ENCODE measurements at regions not wholly inside any gene's neighbourhood (a gene's known extent, or its start where the extent isn't known, plus 50 kb on each side); places are given as distances from the start of the nearest gene placed in this dataset.
"Not testable (repeated sequence)": the region's sequence is repeated elsewhere in the genome, so short reads cannot be mapped to it uniquely, and the experiment has no call there.

DNA sequence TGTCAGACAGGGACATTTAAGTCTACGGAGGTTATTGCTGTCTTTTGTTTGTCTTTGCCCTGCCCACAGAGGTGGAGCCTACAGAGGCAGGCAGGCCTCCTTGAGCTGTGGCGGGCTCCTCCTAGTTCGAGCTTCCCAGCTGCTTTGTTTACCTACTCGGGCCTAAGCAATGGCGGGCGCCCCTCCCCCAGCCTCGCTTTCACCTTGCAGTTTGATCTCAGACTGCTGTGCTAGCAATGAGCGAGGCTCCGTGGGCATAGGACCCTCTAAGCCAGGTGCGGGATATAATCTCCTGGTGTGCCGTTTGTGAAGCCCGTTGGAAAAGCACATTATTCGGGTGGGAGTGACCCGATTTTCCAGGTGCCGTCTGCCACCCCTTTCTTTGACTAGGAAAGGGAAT is 125.0 kb downstream of the PRL start:
- DNase-seq (ENCODE audit: low read depth, low spot score) = not testable (repeated sequence)

DNA sequence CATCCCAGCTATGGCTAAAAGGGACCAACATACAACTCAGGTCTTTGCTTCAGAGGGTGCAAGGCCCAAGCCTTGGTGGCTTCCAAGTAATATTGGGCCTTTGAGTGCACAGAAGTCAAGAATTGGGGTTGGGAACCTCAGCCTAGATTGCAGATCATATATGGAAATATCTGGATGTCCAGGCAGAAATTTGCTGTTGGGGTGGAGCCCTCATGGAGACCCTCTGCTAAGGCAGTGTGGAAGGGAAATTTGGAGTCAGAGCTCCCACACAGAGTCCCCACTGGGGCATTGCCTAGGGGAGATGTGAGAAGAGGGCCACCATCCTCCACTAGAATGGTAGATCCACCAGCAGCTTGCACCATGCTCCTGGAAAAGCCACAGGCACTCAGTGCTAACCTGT is 123.5 kb downstream of the PRL start:
- DNase-seq (ENCODE audit: low read depth, low spot score) = no peak

DNA sequence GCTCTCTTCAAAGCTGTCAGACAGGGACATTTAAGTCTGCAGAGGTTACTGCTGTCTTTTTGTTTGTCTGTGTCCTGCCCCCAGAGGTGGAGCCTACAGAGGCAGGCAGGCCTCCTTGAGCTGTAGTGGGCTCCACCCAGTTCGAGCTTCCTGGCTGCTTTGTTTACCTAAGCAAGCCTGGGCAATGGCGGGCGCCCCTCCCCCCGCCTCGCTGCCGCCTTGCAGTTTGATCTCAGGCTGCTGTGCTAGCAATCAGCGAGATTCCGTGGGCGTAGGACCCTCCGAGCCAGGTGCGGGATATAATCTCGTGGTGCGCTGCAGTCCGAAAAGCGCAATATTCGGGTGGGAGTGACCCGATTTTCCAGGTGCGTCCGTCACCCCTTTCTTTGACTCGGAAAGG is 116.6 kb downstream of the PRL start:
- not testable (repeated sequence) for DNase-seq (ENCODE audit: low read depth, low spot score)

DNA sequence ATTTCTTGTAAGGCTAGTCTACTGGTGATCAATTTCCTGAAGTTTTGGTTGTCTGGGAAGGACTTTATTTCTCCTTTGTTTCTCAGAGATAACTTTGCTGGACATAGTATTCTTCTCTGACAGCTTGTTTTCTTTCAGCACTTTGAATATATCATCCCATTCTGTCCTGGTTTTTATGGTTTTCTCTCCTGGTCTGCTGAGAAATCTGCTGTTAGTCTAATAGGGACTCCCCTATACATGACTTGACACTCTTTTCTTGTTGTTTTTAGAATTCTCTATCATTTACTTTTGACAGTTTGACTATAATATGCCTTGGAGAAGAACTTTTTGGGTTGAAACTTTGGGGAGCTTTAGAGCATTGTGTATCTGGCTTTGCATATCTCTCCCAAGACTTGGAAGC is 112.5 kb downstream of the PRL start:
- no peak for DNase-seq (ENCODE audit: low read depth, low spot score)

DNA sequence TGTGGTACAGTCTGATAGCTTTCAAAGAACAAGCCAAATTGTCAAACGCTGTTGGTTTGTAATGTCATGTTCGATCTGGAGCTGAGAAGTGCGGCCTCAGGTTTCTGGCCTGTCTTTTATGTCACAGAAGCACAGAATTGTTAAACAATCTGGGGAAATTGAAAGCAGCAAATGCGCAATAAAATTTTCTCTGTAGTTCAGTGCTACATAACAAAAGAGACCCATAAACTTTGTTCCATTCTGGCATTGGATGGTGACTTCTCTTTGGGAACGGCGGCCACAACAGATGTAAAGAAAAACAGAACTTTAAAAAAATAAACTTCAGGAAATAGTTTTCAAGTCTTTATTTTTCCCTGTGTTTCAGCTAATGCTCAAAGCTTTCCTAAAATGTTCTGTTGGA is 106.9 kb downstream of the PRL start:
- no peak for DNase-seq (ENCODE audit: low read depth, low spot score)

DNA sequence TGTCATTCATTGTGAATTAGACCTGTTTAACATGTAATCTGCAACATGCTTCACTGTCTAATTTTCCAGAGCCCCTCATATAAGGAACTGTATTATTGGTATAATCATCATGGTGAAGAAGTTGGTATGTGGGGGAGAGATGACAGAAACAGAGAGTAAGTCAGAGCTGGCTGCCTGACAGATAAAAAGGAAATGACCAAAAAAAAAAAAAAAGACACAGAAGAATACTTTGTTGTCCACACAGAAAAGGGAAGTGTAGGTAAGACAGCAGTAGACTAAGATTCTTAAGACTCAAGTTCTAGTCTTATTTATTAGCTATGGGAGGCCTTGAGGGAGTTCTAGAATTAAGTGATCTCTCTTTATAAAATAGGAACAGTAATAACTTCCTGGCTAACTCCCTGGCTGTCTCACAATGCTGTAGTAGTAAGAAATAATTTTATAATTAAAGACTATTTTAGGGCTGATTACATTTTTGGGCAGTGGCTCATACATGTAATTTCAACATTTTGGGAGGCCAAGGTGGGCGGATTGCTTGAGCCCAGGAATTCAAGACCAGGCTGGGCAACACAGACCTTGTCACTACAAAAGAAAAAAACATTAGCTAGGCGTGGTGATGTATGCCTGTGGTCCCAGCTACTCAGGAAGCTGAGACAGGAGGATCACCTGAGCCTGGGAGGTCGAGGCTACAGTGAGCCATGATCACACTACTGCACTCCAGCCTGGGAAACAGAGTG is 102.5 kb downstream of the PRL start:
- DNase-seq (ENCODE audit: low read depth, low spot score) = no peak

DNA sequence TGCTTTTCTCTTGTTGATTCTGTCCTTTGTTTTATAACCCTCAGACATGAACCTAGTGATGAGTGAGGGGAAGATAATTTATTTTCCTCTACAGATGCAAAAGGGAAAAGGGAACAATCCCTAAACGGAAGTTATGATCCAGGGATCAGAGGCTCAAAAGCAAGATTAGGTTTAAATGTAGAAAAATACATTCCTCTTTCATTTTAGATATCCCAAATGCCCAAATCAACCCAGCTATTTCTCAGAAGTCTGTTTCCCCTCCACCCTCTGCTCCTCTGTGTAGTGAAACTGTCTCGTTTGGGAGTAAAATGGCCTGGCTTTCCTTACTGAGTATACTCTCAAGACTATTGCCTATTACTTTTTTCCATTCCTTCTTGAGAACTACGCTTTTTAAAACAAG is 97.1 kb downstream of the PRL start:
- DNase-seq (ENCODE audit: low read depth, low spot score) = no peak

DNA sequence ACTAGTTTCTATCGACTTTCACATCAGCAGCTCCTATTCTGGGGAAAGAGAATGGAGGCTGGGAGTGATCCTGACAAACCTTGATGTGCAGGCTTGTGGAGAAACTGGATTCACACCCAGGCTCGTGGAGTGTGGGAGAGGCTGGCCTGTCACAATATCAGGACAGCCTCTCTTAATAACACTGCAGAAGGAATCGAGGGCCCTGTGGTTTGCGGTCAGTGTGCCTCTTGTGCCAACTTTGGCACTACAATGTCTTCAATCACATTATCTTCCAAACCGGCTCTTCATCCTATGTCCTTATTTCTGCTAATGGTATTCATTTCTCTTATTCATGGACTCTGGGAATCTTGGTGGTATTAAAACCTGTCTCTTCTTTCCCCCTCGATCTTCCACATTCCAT is 92.7 kb downstream of the PRL start:
- DNase-seq (ENCODE audit: low read depth, low spot score) = no peak

DNA sequence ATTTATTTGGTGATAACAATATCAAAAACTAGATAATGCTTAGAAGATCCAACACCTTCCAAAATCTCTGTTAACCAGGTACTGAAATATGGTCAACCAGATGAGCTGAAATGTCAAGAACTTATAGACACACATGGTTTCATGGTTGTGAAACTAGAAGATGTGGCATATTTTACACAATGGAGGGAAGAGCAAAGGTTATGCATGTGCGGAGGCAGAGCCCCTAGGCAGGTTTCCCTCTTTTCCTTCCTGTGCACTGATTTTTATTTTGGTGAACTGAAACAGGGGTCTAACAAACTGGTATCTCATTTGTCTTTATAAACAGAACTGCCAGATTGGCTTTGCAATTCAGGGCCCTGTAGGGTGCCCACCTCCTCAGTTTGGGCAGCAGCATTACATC is 91.6 kb downstream of the PRL start:
- DNase-seq (ENCODE audit: low read depth, low spot score) = no peak

DNA sequence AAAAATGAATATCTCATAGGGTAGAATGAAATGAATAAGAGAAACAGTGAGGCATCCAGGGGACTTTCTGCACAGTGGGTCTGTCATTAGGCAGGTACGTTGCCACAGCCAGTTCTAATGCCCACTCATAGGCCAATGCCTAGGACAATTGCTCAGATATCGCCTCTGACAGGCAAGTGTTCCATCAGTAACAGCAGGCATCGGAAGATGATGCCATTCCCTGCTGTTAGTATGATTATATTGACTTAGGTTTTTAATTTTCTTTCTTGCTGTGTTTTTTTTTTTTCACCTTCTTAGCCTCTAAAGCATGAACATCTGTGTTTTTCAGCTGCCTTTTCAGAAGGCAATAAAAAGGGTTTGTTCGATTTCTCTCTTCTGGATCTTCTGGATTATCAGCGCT is 90.7 kb downstream of the PRL start:
- no peak for DNase-seq (ENCODE audit: low read depth, low spot score)

DNA sequence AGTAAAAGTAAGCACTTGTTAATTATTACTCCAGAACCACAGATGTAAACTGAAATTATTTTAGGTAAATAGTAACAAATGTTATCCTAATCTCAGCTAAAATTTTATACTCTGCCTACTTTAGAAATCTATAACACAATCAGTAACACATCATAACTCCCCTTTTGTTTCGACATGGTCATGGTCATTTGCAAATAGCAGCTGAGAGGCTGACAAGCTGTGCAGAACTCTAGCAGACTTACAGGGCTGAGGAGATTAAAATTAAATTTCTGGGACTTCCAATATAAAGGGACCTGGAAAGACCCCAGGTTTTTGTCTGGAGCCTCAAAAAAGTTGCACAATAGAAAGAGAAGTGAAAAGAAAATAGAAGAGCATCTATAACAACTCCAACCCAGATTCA is 88.8 kb downstream of the PRL start:
- DNase-seq (ENCODE audit: low read depth, low spot score) = no peak

DNA sequence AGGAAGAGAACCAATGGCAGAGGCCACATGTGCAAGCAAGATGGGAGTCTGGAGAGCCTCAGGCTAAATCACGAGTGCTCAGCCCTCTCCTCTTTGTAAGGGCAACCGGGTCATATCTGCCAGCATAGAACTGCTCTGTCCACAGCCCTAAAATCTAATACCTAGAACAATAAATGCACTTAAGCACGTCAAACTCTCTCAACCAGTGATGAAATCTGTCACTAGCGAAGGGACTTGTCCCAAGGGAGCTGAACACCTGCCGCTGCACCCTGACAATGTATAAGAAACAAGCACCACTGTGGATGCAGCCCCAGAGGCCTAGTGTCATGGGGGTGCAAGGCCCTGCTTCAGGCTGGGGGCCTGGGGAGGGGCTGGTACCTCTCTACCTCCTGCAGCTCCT is 82.5 kb downstream of the PRL start:
- no peak for DNase-seq (ENCODE audit: low read depth, low spot score)

DNA sequence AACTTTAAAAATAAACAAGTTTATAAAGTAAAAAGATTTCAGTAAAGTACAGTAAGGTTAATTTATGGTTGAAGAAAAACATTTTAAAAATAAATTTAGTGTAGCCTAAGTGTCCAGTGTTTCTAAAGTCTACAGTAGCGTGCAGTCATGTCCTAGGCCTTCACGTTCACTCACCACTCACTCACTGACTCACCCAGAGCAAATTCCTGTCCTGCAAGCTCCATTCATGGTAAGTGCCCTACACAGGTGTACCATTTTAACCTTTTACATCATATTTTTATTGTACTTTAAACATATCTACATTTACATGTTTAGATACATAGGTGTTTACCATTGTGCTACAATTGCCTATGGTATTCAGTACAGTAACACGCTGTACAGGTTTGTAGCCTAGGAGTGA is 81.4 kb downstream of the PRL start:
- not testable (repeated sequence) for DNase-seq (ENCODE audit: low read depth, low spot score)

DNA sequence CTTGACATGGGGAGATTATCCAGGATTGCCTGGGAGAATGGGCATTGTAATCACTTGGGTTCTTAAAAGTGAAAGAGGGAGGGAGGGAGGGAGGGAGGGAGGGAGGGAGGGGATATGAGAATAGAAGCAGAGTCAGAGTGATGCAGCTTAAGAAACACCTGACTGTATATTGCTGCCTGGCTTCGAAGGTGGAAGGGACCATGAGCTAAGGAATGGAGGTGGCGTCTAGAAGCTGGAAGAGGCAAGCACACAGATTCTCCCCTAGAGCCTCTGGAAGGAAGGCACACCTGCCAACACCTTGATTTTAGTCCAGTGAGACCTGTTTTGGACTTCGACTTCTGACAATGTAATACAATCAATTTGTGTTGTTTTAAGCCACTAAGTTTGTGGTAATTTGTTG is 78.4 kb downstream of the PRL start:
- no peak for DNase-seq (ENCODE audit: low read depth, low spot score)

DNA sequence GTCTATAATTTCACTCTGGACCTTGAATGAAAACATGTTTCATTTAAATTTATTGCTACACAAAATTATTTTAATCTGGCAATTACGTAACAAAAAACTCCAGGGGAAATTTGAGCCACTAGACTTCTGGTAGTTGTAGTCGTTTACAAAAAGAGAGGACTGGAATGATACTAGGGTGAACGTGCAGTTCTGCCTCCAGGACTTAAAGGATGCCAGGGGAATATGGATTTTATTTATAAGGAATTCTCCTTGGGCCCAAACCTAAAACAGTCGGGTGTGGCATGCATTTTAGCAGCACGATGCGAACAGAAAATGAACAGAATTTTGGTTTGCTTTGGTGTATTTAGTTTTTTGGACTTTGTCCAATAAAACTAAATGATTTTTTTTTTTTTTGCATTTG is 76.9 kb downstream of the PRL start:
- DNase-seq (ENCODE audit: low read depth, low spot score) = no peak

DNA sequence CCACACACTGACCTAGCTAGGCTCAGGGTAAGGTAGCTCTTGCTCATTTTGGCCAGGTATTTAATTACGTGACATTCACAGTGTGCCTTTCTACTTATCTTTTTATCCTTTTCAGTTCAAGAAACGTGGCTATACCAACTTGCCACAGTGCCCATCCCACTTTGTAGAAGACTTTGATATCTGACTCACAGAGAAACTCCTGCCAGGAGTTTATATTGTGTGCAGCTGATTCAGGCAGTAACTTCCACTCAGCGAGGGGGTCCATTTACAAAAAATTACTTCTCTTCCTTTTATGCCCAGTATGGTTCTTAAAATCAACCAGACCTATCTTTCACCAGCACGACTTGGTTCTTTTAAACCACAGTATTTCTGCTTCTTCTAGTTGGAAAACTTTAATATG is 75.6 kb downstream of the PRL start:
- no peak for DNase-seq (ENCODE audit: low read depth, low spot score)

DNA sequence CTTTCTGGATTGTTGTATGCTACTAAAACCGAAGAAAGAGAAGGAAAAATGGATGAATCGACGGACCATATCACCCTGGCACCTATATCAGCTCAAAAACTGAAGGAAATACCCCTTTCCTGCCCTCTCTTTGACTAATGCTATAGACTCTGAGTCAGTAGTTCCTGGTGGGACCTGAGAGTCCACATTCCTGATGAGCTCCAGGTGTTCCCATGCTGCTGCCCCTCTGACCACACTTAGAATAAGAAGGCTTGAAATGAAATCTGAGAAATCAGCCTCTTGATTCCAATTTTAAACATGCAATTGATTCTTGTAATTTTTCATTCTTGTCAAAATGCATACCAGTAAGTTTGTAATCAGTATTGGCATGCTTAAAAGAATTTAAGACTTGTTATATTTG is 75.2 kb downstream of the PRL start:
- no peak for DNase-seq (ENCODE audit: low read depth, low spot score)

DNA sequence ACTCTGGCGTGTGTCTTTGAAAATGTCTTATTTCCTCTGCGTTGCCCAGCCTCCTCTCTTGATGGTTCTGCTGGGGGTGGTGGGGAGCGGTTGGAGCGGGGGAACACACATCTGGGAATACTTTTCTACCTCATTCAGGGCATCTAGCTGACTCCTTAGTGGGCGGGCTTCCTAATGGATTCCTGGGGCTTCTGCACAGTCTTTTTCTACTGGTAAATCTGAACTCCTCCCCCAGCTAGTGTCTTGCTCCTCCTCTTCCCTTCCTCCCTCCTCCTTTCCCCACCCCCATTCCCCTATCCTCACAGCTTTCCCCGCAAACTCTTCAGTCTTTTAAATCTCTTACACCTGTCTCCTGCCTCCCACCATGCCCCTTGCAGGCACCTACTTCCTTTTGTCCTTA is 74.4 kb downstream of the PRL start:
- no peak for DNase-seq (ENCODE audit: low read depth, low spot score)

DNA sequence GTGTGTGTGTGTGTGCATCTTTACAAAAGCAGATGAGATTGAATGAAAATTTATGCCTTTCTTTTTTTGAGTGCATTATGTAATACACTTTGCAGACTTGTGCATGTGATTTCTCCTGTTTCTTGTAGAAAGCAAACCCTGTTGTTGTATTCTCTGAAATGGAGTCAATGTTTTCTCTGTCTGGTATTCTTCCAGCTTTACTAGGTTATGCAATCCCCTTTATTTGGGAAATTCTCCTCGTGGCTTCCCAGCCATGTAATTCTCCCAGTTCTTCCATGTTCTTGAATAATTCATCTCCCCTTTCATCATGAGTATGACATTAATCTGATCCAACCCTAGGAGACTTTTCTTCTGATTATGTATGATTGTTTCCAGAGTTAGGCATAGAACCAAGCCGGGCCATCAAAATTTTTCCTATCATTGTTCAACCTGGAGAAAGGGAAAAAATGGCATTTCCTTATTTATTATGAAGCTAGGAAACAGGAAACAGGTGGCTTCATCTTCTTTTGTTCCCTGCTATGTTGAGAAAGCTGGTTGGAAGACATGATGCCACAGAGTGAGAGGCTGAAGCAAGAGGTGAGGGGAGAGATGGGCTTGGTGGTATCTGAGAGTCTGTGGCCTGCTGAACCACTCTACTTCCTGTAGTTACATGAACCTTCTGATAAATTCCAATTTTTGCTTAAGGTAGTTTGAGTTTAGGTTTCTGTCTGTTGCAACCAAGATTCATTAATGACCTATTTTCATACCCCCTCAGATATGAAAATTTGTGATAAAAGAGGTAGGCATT is 68.8 kb downstream of the PRL start:
- DNase-seq (ENCODE audit: low read depth, low spot score) = peak; percentile 55

DNA sequence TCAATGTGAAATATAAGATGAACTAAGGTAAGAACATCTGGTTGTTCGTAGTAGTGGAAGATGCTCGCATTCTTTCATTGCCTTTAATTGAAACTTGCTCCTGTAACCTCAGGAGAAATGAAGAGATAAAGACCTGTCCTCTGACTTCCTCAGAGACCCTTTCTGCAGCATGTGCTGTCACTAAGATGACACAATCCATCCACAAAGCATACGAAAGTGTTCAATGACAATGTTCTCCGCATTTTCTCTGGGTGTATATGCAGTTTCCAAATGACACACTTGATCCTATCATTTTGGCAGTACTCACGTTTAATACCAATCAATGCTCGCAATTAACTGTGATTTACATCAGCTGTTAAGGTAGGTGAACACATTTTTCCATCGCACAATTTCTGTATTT is 65.8 kb downstream of the PRL start:
- no peak for DNase-seq (ENCODE audit: low read depth, low spot score)

DNA sequence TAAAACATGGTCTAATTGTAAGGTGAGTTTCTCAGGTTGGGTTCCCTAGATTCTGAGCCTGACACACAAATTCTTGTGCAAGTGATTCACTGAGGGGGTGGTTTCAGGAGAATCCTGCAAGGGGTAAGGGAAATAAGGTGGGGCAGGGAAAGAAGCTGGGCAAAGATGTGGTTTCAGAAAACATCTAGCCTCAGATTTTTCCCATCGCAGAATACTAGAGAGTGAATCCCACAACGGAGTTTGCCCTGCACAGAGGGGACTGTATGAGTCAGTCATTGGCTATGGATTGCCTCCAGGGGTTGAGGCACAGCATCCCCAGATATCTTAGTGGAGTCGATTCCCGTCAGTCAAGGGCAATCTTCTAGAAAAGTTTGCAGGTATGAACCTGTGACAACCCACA is 65.2 kb downstream of the PRL start:
- DNase-seq (ENCODE audit: low read depth, low spot score) = no peak

DNA sequence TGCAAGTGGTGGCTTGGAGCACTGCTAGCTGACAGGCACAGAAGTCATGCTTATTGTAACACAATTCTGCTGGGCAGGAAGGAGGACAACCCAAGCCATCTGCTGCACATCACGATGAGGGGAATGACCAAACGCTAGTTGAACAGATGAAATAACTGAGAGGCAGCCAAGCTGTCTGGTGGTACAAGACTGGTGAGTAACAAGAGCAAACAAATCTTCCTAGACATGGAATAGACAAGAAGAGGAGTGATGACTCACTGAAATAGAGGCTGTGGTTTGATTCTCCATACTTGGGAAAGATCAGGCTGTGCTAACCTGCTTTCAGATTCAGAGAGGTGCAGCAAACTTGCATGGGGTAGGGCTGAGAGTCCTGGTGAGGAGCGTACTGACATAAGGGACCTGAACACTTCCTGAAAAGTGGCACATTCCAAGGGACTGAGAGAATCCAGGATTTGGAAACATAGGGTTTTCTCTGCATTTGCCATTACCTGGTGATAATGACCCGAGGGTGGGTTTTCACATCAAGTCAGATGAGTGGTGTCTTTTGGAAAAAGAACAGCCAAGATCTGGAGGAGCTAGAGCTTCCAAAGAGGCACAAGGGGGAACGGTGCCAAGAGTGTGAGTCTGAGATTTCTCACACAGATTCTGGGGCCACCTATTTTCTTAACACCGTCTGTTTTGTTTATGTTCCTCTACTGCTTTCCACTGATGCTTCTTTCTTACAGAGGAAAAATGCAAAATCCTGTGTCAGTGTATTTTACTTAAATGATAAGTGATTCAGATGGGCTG is 60.0 kb downstream of the PRL start:
- no peak for DNase-seq (ENCODE audit: low read depth, low spot score)

All from pulmonary artery endothelial cell (primary cell).